NCI-H1048 (cell line): ENCODE measurements at regions not wholly inside any gene's neighbourhood (a gene's known extent, or its start where the extent isn't known, plus 50 kb on each side); places are given as distances from the start of the nearest gene placed in this dataset.

ENCODE experiments used
- DNase-seq: peaks from one replicate; lab custom pipeline; 2025; lab: John Stamatoyannopoulos, UW

DNA sequence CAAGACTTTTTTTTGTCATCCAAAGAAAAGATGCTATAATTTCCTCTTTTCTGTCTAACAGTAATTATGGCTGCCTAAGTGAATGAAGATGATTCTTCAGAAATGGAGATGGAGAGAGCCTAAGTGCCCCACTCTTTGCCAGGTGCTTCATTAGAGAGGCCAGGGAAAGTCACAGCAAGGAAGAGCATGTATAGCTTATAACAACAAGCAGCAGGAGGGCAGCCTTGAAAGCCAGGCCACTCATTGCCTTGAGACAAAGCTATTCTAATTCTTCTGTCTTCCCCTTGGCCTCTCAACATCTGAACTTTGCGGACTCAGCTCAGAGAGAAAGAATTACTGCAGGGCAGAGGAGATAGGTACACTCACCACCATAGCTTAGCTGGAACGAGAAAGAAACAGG, 112.0 kb upstream of the ZNF366 start:
- no peak for DNase-seq

DNA sequence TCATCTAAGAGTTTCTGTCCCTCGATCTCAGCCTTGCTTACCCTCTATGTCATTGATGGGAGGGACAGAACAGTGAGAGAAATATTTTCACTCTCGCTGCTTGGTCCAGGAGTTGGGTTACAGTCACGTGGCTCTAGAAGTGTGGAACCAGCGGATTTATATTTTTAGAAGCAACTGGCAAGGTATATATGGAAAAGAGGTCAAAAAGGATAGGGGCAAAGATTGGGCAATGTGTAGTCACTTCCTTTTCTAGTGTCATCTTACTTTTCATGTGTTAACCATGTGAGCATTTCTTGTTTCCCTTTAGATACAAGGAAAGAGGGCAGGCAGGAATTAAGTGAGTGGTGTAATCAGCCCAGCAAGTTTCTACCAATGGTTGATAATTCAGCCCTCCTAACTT, 111.5 kb upstream of the ZNF366 start:
- DNase-seq = no peak

DNA sequence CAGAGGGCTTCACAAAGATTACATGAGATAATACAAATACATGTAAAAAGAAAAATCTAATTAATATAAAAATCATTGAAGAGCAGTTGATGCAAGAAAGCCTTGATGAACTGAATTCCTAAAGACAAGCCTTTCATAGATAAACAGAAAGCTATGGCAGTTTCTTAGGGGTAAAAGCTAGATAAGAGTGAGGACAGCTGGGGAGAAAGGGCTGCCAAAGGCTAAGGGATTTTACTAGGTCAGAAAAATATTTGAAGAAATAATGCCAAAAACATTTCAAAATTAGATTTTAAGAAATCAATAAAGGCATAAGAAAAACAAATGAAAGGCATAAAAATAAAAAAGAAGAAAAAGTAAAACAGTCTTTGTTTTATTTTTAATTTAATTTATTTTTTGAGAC, 107.9 kb upstream of the ZNF366 start:
- no peak for DNase-seq

DNA sequence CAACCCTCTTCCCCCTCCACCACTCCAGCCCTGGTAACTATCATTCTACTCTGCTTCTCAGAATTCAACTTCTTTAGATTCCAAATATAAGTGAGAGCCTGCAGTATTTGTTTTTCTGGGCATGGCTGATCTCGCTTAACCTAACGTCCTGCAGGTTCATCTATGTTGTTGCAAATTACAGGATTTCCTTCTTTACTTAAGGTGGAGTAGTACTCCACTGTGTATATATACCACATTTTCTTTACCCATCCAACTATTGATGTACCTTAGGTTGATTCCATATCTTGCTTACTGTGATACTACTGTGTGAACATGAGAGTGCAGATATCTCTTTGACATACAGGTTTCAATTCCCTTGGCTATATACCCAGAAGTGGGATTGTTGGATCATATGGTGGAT, 106.3 kb upstream of the ZNF366 start:
- DNase-seq = no peak

DNA sequence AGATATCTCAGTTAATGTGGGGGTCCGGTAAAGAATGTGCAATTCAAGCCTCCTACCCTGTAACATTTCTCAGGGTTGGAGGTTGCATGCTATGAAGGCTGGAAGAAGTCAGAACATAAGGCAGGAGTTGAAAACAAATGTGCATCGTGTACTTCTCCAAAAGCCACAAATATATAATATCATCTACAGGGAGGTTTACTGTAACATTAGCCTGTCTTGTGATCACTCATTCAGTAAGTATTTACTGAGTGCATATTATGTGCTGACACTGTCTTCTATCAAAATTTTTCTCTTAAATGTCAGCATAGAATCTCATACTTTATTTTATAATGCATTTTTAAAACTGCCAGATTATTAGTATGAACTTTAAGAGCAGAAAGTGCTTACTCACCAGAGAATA, 105.6 kb upstream of the ZNF366 start:
- DNase-seq = no peak

DNA sequence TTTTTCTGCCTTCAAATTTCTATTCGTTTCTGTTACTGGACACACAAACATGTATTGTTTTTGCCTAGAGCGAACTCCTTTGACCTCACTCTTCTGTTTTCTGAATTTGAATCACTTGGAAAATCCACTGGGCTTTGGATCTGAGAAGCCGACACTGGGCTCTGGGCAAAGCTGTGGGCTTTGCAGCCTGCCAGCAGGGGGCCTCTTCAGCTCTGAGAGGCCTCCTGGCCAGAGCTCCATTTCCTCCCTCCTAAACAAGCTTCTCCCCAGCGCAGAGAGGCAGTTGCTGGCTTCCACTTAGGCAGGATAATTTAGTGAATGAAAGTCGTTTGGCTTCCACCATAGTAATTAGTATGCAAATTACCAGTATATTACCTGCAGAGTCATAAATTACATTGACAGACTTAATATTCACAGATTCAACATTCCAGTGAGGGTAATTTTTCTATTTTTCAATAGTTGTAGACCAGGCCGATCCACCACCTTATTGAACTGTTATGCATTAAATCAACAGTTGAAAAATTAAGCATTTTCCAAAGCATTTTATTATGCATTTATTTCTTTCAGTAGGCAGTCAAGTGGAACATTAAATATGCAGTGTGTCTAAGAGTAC, 104.0 kb upstream of the ZNF366 start:
- no peak for DNase-seq

DNA sequence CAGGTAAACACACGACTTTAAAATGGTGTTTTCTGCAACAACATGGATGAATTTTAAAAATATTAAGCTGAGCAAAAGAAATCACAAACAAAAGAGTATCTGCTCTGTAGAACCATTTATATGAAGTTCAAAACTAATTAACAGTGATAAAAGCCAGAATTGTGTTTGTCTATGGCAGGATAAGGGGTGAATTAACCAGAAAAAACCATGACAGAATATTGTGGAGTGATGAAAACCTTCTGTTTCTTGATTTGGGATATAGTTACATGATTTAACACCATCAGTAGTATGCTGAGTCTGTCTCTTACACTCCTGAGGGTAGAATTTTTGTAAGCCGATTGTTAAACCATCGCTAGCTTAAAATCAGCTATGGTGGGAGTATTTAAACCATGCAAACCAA, 101.7 kb upstream of the ZNF366 start:
- DNase-seq = no peak

DNA sequence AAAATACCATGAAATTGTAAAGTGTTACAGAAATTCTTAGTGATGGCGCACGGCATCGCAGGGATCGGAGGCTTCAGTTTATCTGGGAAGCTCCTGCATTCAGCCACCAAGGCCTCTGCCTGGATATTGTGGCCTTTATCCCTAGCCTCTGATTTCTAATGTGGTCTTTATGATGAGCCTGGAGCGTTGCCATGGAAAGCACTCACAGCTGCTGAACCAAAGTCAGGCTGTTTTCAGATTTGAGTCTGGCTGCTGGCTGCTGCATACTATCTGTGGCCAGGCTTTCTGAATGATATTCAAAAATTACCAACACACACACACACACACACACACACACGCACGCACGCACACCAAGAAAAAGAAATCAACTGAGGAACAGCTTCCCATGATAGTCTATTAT, 101.1 kb upstream of the ZNF366 start:
- no peak for DNase-seq

DNA sequence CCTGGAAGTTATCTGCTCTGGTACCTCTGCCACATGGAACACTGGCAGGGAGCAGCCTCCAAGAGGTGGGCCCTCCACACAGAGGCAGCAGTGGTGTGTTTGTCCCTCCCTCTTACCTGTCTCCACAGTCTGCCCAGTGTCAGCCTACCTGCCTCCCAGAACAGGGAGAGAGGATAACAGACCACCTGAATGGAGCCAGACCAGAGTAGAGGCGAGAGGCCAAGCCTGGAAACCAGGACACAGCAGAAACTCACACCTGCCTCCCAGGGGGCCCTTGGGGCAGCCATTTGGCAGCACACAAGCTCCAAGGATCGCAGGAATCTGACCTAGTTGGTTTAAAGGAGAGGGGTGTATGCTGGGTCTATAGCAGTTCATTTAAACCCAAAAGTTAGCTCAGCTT, 100.2 kb upstream of the ZNF366 start:
- DNase-seq = no peak

DNA sequence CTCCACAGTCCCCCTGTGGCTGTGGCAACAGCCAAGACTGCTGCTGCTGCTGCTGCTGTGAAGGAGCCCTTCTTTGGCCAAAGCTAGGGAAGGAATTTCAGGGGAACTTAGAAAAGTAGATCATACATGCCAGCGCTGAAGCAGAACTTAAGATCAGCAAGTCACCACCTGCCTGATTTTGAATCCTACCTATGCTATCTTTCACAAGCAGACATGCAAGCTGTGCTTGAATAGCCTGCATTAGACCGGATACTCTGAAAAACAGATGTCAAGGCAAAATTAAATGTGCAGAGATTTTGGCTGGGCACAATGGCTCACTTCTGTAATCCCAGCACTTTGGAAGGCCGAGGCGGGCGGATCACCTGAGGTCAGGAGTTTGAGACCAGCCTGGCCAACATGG, 99.3 kb upstream of the ZNF366 start:
- no peak for DNase-seq

DNA sequence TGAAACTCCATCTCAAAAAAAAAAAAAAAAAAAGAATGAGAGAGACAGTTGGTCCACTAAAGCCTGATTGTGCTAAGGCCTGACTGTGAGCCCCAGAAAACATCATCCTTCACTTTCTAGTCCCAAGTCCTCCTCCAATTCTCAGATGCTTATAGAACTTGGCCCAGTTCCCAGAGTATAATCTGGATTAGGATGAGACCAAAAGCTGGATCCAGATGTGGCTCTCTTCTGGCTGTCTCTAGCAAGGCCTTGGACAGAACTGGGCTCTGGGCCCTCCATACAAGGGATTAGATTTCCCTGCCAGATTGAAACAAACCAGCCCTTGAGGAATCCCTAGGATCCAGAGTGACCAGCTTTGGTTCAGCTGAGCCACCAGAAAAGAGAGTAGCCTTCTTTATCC, 98.4 kb upstream of the ZNF366 start:
- no peak for DNase-seq

DNA sequence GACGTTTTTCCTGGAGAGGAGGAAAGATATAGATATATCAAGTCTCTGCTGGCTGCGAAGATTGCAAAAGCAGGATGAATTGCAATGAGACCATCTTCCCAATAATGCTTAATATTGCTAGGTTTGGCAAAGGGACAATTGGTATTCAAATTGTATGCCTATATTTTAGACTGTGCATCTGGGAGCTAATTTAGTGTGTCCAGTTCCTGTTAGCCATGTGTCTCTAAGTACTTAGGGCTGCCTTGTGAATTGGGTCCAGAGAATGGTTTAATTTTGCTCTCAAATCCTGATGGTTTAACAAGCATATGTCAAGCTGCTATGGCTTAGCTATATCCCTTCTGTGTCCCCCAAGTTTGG, 97.6 kb upstream of the ZNF366 start:
- DNase-seq = no peak

DNA sequence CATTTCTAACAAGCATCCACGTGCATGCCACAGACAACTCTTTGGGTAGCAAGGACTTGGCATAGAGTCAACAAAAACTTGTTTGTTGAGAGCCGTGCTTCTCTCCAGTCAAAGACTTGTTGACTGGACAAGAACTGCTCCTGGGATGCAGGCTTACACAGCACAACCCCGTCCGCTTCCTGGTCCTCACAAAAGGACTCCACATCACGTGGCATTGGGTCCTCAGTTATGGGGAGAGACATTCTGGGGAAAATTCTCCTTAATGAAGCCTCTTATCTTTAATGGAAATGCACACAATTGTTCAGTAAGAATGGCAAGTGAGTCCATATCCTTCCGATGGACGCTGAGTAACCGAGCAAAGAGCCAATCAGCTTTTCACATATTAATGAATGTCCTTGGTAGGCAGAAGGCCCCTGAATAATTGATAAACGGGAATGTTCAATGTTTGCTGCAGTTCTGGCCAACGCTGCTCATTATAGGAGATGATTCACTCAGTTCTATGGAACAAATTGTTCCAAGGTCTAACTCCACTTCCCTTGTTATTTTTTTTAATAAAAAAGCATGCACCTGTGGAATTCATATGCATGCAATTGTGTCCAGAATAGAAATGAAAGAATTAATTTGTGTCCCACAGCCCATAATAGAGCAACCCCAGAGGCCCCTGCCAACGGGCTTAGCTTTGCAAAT, 97.0 kb upstream of the ZNF366 start:
- DNase-seq = no peak

DNA sequence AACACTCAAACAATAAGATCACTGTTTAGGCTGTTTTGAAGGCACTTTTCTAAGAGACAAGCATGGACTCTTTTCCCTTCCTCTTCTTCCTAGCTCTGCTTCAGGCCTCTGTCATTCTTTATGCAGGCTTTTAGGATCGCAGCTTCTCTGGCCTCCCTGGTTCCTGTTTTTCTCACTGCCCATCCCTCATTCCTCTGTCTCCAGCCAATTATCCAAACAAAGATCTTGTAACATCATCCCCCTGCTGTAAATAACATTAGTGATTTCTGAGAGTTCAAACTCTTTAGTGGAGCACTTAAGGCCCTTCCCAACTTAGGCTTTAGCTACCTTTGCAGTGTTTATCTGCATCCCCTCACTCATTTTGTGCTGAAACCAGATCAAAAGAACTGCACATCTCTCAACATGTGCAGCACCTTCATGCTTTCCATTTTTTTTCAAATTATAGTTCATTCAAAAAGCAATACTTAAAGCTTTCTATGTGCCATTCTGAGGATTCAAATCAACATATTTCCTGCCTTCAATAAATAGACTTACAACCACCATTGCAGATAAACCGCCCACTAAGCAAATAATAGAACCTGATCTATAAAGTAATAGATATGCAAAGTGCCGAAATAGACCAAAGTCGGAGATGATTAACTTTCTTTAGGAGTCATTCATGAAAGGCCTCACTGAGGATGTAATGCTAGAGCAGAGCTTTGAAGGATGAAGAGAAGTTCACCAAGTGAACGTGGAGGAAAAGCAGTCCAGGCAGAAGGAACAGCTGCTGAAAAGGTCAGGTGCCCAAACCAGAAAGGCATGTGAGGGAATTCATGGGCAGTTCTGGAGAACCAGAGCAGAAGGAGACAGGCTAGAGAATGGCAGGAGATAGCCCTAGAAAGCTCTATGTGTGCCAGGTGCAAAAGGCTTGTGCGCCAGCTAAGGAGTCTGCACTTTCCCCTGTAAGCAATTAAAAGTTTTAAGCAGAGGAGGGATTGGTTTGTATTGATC, 95.8 kb upstream of the ZNF366 start:
- no peak for DNase-seq

DNA sequence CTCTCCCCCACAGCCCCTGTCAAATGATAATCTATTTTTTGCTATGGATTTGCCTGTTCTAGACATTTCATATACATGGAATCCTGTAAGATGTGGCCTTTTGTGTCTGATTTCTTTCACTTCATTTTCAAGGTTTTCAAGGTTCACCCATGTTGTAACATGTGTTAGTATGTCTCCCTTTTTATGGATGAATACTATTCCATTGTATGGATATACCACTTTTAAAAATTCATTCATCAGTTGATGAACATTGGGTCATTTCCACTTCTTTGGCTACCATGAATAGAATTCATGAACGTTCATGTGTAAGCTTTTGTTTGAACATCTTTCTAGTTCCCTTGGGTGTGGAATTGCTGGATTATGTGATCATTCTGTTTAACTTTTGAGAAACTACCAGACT, 94.7 kb upstream of the ZNF366 start:
- no peak for DNase-seq

DNA sequence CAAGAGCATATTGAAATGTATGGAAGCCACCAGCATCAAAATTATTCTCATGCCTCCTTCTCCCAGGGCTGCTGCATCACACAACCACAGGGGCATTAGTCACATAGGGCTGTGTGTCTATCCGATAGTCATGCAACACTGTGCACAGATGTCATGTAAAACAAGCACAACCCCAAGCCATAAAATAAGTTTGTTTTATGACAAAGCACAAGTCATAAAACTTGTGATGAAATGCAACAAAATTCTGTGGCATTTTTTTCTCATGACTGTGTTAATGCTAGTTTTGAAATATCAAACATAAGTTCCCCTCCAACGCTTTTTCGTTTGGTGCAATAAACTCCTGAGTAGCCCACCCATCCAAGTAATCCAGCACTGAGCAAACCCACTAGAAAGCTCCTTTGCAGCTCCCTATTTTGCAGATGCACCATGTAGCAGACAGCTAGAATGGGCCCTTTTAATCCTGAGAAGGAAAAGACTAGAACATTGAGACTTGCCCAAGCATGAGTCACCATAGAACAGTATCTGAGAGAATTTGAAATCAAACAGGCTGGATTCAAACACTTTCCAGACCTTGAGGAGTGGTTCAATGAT, 93.3 kb upstream of the ZNF366 start:
- no peak for DNase-seq

DNA sequence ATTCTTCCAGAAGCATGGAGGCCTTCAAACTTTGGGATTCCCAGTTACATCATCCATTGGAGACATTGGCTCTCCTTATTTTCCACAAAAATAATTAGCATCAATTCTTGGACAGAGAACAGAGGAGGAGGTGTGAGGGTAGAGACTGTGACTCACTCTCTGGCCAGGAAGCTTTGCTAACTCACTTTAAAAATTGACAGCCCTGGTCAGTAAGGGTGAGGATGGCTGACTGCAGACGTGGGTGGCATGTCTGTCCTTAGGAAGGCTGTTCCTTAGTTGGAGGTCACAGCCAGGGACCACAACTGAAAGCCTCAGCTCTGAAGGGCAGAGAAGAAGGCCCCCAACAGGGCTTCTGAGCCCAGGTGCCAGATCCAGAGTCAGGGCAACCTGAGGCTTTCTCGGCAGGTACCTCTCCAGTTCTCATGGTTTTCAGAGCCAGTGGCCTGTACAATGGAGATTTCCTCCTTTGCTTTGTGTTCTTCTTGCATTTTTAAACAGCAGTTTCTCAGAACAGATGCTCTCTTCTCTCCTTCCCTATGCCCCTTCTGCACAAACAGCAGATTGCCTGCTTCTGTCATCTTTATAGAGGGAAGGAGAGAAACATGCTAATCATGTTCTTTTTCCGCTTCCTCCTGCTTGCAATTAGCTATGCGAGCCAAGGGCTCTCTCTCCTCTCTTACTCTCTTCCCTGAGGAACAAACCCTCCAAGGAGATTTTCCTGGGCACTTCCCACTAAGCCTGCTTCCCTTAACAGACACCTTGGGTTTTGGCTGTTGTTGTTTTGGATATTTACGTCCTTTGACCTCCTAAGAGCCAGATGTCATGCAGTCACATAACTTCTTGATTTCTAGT, 92.5 kb upstream of the ZNF366 start:
- DNase-seq = no peak

DNA sequence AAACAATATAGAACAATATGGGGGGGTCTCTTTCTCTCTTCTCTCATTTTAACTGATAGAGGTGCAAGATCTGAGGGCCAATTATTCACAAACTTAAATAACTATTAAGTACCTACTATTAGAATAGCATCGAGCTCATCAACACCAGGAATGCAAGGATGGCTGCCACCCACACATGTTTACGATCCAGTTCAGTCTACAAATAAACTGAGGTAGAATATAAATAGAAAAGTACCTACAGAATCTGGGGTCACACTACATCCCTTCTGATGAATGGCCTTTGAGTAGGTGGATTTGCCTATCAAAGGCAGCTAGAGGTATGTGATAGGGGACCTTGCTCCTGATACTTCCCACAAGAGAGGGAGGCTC, 91.8 kb upstream of the ZNF366 start:
- no peak for DNase-seq

DNA sequence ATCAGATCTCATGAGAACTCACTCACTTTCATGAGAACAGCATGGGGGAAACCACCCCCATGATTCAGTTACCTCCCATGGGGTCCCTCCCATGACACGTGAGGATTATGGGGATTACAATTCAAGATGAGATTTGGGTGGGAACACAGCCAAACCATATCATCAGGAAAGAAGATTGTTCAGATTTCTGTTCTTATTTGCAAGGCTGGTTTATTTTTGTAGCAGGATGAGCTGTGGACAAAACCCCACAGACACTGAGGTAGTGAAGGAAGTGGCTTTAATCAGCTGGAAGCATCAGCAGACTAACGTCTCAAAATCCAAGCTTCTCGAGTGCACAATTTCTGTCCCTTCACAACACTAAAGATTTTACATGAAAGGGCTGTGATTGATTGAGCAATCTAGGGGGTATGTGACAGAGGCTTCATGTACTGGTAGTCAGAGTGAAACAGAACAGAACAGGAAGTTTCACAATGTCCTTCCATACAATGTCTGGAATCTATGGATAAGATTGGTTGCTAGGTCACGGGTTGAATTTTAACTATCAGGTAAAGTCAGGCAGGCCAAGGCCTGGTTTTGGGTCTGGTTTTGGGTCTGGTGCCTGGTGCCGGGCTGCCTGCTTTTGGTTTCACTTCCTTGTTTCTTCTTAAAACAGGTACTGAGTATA, 91.3 kb upstream of the ZNF366 start:
- no peak for DNase-seq

DNA sequence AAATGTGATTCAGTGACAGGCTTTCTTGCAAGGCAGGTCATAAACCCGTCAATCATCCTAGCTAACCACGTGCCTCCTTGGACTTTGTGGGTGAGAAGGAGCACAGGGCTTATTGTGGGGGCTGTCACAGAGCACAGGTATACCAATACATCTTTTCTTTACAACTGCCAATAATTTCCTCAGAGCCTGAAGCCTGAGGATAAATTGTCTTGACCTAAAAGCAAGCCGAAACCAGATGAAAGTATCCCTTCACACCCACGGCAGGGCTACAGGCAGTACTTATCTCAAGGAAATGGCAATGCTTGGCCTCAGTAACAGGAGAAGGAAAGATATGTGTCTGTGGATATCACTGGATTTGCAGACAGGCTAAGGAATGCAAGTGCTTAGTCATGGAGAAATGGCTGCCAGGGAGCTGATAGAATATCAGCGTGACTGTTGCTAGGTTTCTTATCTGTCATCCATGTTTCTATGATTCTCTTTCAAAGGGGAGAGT, 90.3 kb upstream of the ZNF366 start:
- no peak for DNase-seq

DNA sequence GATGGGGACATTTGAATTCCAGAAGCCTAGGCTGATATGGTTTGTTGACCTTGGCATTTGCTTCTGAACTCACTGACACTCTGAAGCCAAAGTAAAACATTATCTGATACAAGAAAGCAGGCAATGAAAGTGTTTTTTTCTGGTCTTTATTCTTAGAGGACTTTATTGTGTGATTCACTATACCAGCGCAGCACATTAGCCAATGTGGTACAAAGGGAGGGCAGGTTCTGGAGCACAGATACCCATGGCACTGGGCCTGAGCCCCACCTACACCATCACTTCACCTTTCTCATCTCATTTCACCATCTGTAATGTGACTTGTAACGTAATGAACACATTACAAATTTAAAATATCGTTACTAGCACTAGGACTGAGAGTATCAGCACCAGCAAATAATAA, 89.7 kb upstream of the ZNF366 start:
- DNase-seq = no peak
